ENCODE measurements at regions not wholly inside any gene's neighbourhood (a gene's known extent, or its start where the extent isn't known, plus 50 kb on each side); places are given as distances from the start of the nearest gene placed in this dataset.
"Not testable (repeated sequence)": the region's sequence is repeated elsewhere in the genome, so short reads cannot be mapped to it uniquely, and the experiment has no call there.

DNA sequence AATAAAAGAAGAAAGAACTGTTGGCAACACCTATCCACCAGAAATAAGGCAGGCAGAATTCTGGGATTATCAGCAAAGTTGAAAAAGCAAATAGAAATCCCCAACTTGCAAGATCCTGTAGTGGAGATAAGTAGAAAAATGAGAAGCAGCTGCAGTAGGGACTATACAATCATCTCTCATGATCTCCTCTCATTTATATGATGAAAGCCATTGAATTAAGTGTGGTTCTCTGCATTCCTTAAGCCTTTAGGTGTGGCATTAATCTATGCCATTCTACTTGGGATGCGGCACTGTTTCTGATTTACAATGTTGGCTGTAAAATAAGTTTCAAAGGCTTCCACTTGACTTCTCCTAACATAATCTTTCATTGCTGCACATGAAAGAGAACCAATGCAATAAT is 869.8 kb downstream of the TRAM1L1 start:
- DNase-seq (ENCODE audit: low spot score) (no peak), ATAC-seq (ENCODE audit: low read depth) (no peak)
- Histone ChIP-seq H3K36me3 (ENCODE audit: low read depth) (no peaks in the 10 kb centered on the region), H3K27me3 (ENCODE audit: insufficient read depth, poor library complexity, severe bottlenecking) (no peaks in the 10 kb centered on the region), H3K4me1 (ENCODE audit: insufficient read depth, poor library complexity, severe bottlenecking) (peaks cover 10% of the 10 kb centered on the region), H3K4me3 (ENCODE audit: severe bottlenecking) (no peak overlapping the region), H3K9me3 (ENCODE audit: severe bottlenecking) (no peaks in the 10 kb centered on the region), H3K27ac (ENCODE audit: poor library complexity, severe bottlenecking) (no peak overlapping the region)
- TF ChIP-seq, protein P1, sequence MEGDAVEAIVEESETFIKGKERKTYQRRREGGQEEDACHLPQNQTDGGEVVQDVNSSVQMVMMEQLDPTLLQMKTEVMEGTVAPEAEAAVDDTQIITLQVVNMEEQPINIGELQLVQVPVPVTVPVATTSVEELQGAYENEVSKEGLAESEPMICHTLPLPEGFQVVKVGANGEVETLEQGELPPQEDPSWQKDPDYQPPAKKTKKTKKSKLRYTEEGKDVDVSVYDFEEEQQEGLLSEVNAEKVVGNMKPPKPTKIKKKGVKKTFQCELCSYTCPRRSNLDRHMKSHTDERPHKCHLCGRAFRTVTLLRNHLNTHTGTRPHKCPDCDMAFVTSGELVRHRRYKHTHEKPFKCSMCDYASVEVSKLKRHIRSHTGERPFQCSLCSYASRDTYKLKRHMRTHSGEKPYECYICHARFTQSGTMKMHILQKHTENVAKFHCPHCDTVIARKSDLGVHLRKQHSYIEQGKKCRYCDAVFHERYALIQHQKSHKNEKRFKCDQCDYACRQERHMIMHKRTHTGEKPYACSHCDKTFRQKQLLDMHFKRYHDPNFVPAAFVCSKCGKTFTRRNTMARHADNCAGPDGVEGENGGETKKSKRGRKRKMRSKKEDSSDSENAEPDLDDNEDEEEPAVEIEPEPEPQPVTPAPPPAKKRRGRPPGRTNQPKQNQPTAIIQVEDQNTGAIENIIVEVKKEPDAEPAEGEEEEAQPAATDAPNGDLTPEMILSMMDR (IDR thresholded peaks at IDR 0.05; ENCODE audit: poor library complexity, severe bottlenecking), result no peak

GRCh38 chr4:116202524-116202923 is 882.9 kb downstream of the TRAM1L1 start:
- H3K4me3 ChIP-seq (ENCODE audit: severe bottlenecking), result no peak overlapping the region
- no peak overlapping the region for H3K27ac ChIP-seq (ENCODE audit: poor library complexity, severe bottlenecking)
- ATAC-seq (ENCODE audit: low read depth) (no peak), DNase-seq (ENCODE audit: low spot score) (no peak)
- no peaks in the 10 kb centered on the region for H3K27me3 ChIP-seq (ENCODE audit: insufficient read depth, poor library complexity, severe bottlenecking)
- H3K9me3 ChIP-seq (ENCODE audit: severe bottlenecking), result no peaks in the 10 kb centered on the region
- no peaks in the 10 kb centered on the region for H3K4me1 ChIP-seq (ENCODE audit: insufficient read depth, poor library complexity, severe bottlenecking)
- TF ChIP-seq, protein P1 (IDR thresholded peaks at IDR 0.05; ENCODE audit: poor library complexity, severe bottlenecking), result no peak
- H3K36me3 ChIP-seq (ENCODE audit: low read depth), result no peaks in the 10 kb centered on the region

- DNase-seq (ENCODE audit: low spot score) (no peak), ATAC-seq (ENCODE audit: low read depth) (no peak)
- TF ChIP-seq, protein P1 (IDR thresholded peaks at IDR 0.05; ENCODE audit: poor library complexity, severe bottlenecking), result no peak
- no peak overlapping the region for H3K4me3 ChIP-seq (ENCODE audit: severe bottlenecking)
- no peaks in the 10 kb centered on the region for H3K27me3 ChIP-seq (ENCODE audit: insufficient read depth, poor library complexity, severe bottlenecking)
- H3K27ac ChIP-seq (ENCODE audit: poor library complexity, severe bottlenecking), result no peak overlapping the region
- no peaks in the 10 kb centered on the region for H3K9me3 ChIP-seq (ENCODE audit: severe bottlenecking)
- H3K4me1 ChIP-seq (ENCODE audit: insufficient read depth, poor library complexity, severe bottlenecking), result no peaks in the 10 kb centered on the region
- no peaks in the 10 kb centered on the region for H3K36me3 ChIP-seq (ENCODE audit: low read depth)
Observed at GRCh38 chr4:116197317-116197809, 888.0 kb downstream of the TRAM1L1 start.

- no peaks in the 10 kb centered on the region for H3K9me3 ChIP-seq (ENCODE audit: severe bottlenecking)
- TF ChIP-seq, protein P1 (IDR thresholded peaks at IDR 0.05; ENCODE audit: poor library complexity, severe bottlenecking), result no peak
- no peak overlapping the region for H3K27ac ChIP-seq (ENCODE audit: poor library complexity, severe bottlenecking)
- no peaks in the 10 kb centered on the region for H3K27me3 ChIP-seq (ENCODE audit: insufficient read depth, poor library complexity, severe bottlenecking)
- H3K4me1 ChIP-seq (ENCODE audit: insufficient read depth, poor library complexity, severe bottlenecking), result no peaks in the 10 kb centered on the region
- H3K4me3 ChIP-seq (ENCODE audit: severe bottlenecking), result no peak overlapping the region
- H3K36me3 ChIP-seq (ENCODE audit: low read depth), result no peaks in the 10 kb centered on the region
- ATAC-seq (ENCODE audit: low read depth) (no peak), DNase-seq (ENCODE audit: low spot score) (no peak)
Observed at GRCh38 chr4:116183241-116183640, 902.1 kb downstream of the TRAM1L1 start.

GRCh38 chr4:116180157-116180601 is 905.2 kb downstream of the TRAM1L1 start:
- Histone ChIP-seq H3K27ac (ENCODE audit: poor library complexity, severe bottlenecking) (no peak overlapping the region), H3K27me3 (ENCODE audit: insufficient read depth, poor library complexity, severe bottlenecking) (no peaks in the 10 kb centered on the region), H3K9me3 (ENCODE audit: severe bottlenecking) (no peaks in the 10 kb centered on the region), H3K36me3 (ENCODE audit: low read depth) (no peaks in the 10 kb centered on the region), H3K4me1 (ENCODE audit: insufficient read depth, poor library complexity, severe bottlenecking) (no peaks in the 10 kb centered on the region), H3K4me3 (ENCODE audit: severe bottlenecking) (no peak overlapping the region)
- ATAC-seq (ENCODE audit: low read depth) (no peak), DNase-seq (ENCODE audit: low spot score) (no peak)
- TF ChIP-seq, protein P1 (IDR thresholded peaks at IDR 0.05; ENCODE audit: poor library complexity, severe bottlenecking), result peak; percentile 65

DNA sequence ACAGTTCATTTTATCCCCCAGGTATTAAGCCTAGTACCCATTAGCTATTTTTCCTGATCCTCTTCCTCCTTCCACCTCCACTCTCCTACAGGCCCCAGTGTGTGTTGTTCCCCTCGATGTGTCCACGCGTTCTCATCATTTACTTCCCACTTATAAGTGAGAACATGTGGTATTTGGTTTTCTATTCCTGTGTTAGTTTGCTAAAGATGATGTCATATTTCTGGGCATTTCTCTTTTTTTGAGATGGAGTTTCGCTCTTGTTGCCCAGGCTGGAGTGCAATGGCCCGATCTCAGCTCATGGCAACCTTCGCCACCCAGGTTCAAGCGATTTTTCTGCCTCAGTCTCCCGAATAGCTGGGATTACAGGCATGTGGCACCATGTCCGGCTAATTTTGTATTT is 934.0 kb downstream of the TRAM1L1 start:
- not testable (repeated sequence) for H3K4me3 ChIP-seq (ENCODE audit: severe bottlenecking); H3K27me3 ChIP-seq (ENCODE audit: insufficient read depth, poor library complexity, severe bottlenecking); H3K27ac ChIP-seq (ENCODE audit: poor library complexity, severe bottlenecking); H3K36me3 ChIP-seq (ENCODE audit: low read depth); DNase-seq (ENCODE audit: low spot score); H3K4me1 ChIP-seq (ENCODE audit: insufficient read depth, poor library complexity, severe bottlenecking); H3K9me3 ChIP-seq (ENCODE audit: severe bottlenecking); ATAC-seq (ENCODE audit: low read depth)
